HEK293 (cell line): ENCODE measurements at regions not wholly inside any gene's neighbourhood (a gene's known extent, or its start where the extent isn't known, plus 50 kb on each side); places are given as distances from the start of the nearest gene placed in this dataset.

Experiments
- TCF7L2 ChIP-seq: IDR thresholded peaks from 2 replicates; pipeline ENCODE4 v1.6.1; 2011; ENCODE audit warnings: low read depth, mild to moderate bottlenecking, inconsistent platforms, low read length, moderate library complexity, borderline replicate concordance
- ZNF133 ChIP-seq: fragments of 450-650 bp; formaldehyde crosslinking; IDR thresholded peaks from 2 replicates; pipeline ENCODE4 v1.5.1; 2016; ENCODE audit warnings: missing biosample characterization, missing genetic modification characterization
- ZNF37A ChIP-seq: fragments of 450-650 bp; IDR thresholded peaks from 2 replicates; pipeline ENCODE4 v1.5.1; 2018; ENCODE audit warnings: missing biosample characterization, missing genetic modification characterization
- ZNF768 ChIP-seq: fragments of 450-650 bp; formaldehyde crosslinking; IDR thresholded peaks from 2 replicates; pipeline ENCODE4 v1.5.1; 2018; ENCODE audit warnings: missing biosample characterization, mild to moderate bottlenecking, missing genetic modification characterization
- TF ChIP-seq, protein P1 (sequence below): sonication (generic); formaldehyde crosslinking; IDR thresholded peaks from 2 replicates; pipeline ENCODE4 v1.8.1; 2022; ENCODE audit warnings: mild to moderate bottlenecking, moderate library complexity, missing genetic modification reagents
- TF ChIP-seq, protein P2 (sequence below): fragments of 450-650 bp; formaldehyde crosslinking; IDR thresholded peaks from 2 replicates; pipeline ENCODE4 v1.5.1; 2016; ENCODE audit warnings: missing biosample characterization, missing genetic modification characterization
- TF ChIP-seq, protein P3 (sequence below): fragments of 450-650 bp; formaldehyde crosslinking; IDR thresholded peaks from 2 replicates; pipeline ENCODE4 v1.5.1; 2016; ENCODE audit warnings: missing biosample characterization, missing genetic modification characterization

DNA sequence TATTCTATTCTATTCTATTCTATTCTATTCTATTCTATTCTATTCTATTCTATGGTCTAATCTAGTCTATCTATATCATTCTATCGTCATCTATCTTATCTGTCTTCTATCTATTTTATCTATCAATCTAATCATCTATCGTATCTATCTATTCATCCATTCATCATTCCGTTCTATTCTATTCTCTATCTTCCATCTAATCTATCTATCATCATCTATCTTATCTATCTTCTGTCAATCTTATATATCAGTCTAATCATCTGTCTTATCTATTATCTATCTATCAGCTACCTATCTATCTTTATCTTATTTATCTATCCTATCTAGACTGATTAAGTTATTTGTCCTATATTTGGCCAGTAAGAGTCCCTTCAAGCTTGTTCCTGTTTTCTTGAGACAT, 831.5 kb upstream of the TMEM132C start:
- TF ChIP-seq, protein P1, sequence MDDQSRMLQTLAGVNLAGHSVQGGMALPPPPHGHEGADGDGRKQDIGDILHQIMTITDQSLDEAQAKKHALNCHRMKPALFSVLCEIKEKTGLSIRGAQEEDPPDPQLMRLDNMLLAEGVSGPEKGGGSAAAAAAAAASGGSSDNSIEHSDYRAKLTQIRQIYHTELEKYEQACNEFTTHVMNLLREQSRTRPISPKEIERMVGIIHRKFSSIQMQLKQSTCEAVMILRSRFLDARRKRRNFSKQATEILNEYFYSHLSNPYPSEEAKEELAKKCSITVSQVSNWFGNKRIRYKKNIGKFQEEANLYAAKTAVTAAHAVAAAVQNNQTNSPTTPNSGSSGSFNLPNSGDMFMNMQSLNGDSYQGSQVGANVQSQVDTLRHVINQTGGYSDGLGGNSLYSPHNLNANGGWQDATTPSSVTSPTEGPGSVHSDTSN (CRISPR knock-in tag) = no peak
- TF ChIP-seq, protein P2, sequence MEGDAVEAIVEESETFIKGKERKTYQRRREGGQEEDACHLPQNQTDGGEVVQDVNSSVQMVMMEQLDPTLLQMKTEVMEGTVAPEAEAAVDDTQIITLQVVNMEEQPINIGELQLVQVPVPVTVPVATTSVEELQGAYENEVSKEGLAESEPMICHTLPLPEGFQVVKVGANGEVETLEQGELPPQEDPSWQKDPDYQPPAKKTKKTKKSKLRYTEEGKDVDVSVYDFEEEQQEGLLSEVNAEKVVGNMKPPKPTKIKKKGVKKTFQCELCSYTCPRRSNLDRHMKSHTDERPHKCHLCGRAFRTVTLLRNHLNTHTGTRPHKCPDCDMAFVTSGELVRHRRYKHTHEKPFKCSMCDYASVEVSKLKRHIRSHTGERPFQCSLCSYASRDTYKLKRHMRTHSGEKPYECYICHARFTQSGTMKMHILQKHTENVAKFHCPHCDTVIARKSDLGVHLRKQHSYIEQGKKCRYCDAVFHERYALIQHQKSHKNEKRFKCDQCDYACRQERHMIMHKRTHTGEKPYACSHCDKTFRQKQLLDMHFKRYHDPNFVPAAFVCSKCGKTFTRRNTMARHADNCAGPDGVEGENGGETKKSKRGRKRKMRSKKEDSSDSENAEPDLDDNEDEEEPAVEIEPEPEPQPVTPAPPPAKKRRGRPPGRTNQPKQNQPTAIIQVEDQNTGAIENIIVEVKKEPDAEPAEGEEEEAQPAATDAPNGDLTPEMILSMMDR (tag by site-specific recombination) = no peak
- TF ChIP-seq, protein P3, sequence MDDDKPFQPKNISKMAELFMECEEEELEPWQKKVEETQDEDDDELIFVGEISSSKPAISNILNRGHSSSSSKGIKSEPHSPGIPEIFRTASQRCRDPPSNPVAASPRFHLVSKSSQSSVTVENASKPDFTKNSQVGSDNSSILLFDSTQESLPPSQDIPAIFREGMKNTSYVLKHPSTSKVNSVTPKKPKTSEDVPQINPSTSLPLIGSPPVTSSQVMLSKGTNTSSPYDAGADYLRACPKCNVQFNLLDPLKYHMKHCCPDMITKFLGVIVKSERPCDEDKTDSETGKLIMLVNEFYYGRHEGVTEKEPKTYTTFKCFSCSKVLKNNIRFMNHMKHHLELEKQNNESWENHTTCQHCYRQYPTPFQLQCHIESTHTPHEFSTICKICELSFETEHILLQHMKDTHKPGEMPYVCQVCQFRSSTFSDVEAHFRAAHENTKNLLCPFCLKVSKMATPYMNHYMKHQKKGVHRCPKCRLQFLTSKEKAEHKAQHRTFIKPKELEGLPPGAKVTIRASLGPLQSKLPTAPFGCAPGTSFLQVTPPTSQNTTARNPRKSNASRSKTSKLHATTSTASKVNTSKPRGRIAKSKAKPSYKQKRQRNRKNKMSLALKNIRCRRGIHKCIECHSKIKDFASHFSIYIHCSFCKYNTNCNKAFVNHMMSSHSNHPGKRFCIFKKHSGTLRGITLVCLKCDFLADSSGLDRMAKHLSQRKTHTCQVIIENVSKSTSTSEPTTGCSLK (tag by site-specific recombination) = no peak
- TF ChIP-seq TCF7L2 = no peak
- no peak for TF ChIP-seq ZNF133 (tag by site-specific recombination)
- TF ChIP-seq ZNF37A (tag by site-specific recombination) = no peak
- TF ChIP-seq ZNF768 (tag by site-specific recombination) = no peak
